ACC112 (cell line): ENCODE measurements at regions not wholly inside any gene's neighbourhood (a gene's known extent, or its start where the extent isn't known, plus 50 kb on each side); places are given as distances from the start of the nearest gene placed in this dataset.
"Not testable (repeated sequence)": the region's sequence is repeated elsewhere in the genome, so short reads cannot be mapped to it uniquely, and the experiment has no call there.

ENCODE experiments used
- H2AFZ ChIP-seq: fragments of 200-600 bp; sonication (generic); one replicate; pipeline ENCODE4 v1.6.0; 2017; ENCODE audit warnings: antibody characterized with exemption, low read length; ENCODE audit not compliant: unreplicated experiment
- H3K27ac ChIP-seq: fragments of 200-600 bp; sonication (generic); 2 replicates; pipeline ENCODE4 v1.5.1; 2014; ENCODE audit warnings: low read depth, mild to moderate bottlenecking, antibody characterized with exemption, low read length, moderate library complexity
- H3K27me3 ChIP-seq: fragments of 200-600 bp; sonication (generic); 2 replicates; pipeline ENCODE4 v1.6.1; 2014; ENCODE audit warnings: mild to moderate bottlenecking, antibody characterized with exemption, low read length, moderate library complexity, mixed read lengths; ENCODE audit not compliant: insufficient read depth
- H3K36me3 ChIP-seq: fragments of 200-600 bp; sonication (generic); 2 replicates; pipeline ENCODE4 v1.6.1; 2016; ENCODE audit warnings: mild to moderate bottlenecking, antibody characterized with exemption, low read length, moderate library complexity, mixed read lengths; ENCODE audit not compliant: insufficient read depth
- H3K4me1 ChIP-seq: fragments of 200-600 bp; sonication (generic); one replicate; pipeline ENCODE4 v1.6.1; 2016; ENCODE audit warnings: low read length, mixed read lengths; ENCODE audit not compliant: insufficient read depth, unreplicated experiment, control insufficient read depth
- H3K4me3 ChIP-seq: fragments of 200-600 bp; sonication (generic); 2 replicates; pipeline ENCODE4 v1.5.1; 2014; ENCODE audit warnings: mild to moderate bottlenecking, low read depth, low read length
- H3K79me2 ChIP-seq: fragments of 200-600 bp; sonication (generic); one replicate; pipeline ENCODE4 v1.6.0; 2016; ENCODE audit warnings: low read length; ENCODE audit not compliant: control insufficient read depth, unreplicated experiment, insufficient read depth

DNA sequence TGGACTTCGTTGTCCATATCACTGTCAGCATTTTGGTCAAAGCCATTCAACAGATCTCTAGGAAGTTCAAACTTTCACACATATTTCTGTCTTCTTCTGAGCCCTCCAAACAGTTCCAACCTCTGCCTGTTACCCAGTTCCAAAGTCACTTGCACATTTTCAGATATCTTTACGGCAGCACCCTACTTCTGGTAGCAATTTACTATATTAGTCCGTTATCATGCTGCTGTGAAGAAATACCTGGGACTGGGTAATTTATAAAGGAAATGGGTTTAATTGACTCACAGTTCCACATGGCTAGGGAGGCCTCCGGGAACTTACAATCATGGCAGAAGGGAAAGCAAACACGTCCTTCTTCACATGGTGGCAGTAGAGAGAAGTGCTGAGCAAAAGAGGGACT is 60.6 kb upstream of the HGFAC start:
- H3K27me3 ChIP-seq, H3K4me1 ChIP-seq, H3K36me3 ChIP-seq, H3K4me3 ChIP-seq, H3K79me2 ChIP-seq, H2AFZ ChIP-seq, H3K27ac ChIP-seq: not testable (repeated sequence)

GRCh38 chr4:3382251-3382650 is 59.5 kb upstream of the HGFAC start:
- no peaks in the 10 kb centered on the region for H3K27me3 ChIP-seq
- H3K27ac ChIP-seq, result no peak overlapping the region
- H3K79me2 ChIP-seq, result no peaks in the 10 kb centered on the region
- no peak overlapping the region for H3K4me3 ChIP-seq
- H3K36me3 ChIP-seq, result 0 out of 2 replicates have a peak, but pooled peaks cover 3% of the 10 kb centered on the region
- H2AFZ ChIP-seq, result no peak overlapping the region
- H3K4me1 ChIP-seq, result peaks cover 3% of the 10 kb centered on the region

DNA sequence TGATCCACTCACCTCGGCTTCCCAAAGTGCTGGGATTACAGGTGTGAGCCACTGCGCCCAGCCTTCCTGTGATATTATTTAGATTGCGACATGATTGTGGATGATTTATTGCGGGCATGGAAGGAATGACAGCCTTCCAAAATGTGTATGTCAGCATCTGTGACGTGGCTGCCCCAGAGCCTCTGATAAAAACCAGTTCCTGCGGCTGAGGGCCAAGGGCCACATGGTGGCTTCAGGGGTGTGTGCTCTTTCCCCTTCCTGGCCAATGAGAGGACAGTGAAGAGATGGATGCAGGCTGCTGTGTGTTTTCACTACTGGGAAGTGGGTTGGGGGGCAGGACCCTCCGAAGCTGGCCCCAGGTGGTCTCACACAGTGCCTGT is 57.4 kb upstream of the HGFAC start:
- Histone ChIP-seq H3K27me3 (no peaks in the 10 kb centered on the region), H3K36me3 (no peaks in the 10 kb centered on the region), H3K79me2 (no peaks in the 10 kb centered on the region), H3K4me3 (no peak overlapping the region), H2AFZ (no peak overlapping the region), H3K4me1 (peaks cover 14% of the 10 kb centered on the region), H3K27ac (no peak overlapping the region)

GRCh38 chr4:3384771-3385710 is 56.7 kb upstream of the HGFAC start:
- H3K27me3 ChIP-seq, result no peaks in the 10 kb centered on the region
- no peak overlapping the region for H3K4me3 ChIP-seq
- no peaks in the 10 kb centered on the region for H3K79me2 ChIP-seq
- H2AFZ ChIP-seq, result no peak overlapping the region
- peaks cover 17% of the 10 kb centered on the region for H3K4me1 ChIP-seq
- no peaks in the 10 kb centered on the region for H3K36me3 ChIP-seq
- no peak overlapping the region for H3K27ac ChIP-seq

DNA sequence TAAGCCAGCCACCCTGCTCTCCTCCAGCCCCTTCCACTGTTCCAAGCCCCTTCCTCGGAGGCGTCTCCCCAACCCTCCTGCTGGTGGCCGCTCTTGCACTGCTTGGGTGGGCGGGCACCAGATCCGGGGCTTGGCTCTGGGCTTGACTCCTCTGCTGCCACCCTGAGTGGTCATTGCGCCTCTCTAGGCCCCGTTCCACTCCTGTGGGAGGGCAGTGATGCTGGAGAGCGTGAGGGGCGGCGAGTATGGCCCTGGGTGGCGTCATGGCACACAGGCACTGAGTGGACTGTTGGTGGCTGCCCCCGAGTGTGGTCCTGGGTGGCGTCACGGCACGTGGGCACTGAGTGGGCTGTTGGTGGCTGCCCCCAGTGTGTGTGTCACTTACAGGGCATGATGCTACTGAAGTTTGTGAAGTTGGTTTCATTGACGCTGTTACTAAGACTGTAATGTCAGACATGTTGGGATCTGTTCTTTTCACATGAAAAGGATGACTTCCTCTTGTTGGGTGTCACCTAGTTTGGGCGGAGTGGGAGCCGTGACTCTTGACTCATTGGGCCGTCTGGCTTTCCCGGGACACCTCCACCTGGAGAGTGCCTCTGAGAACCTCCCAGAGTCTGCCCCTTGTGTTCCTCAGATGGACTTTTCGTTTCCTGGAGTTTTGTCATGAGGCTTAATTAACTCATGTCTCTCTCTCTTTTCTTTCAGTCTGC is 55.9 kb upstream of the HGFAC start:
- Histone ChIP-seq H3K27ac (no peak overlapping the region), H3K27me3 (no peaks in the 10 kb centered on the region), H3K4me3 (no peak overlapping the region), H2AFZ (no peak overlapping the region), H3K36me3 (no peaks in the 10 kb centered on the region), H3K79me2 (no peaks in the 10 kb centered on the region), H3K4me1 (peaks cover 17% of the 10 kb centered on the region)

- no peak overlapping the region for H3K4me3 ChIP-seq
- no peak overlapping the region for H3K27ac ChIP-seq
- no peaks in the 10 kb centered on the region for H3K27me3 ChIP-seq
- H3K79me2 ChIP-seq, result no peaks in the 10 kb centered on the region
- H2AFZ ChIP-seq, result no peak overlapping the region
- H3K36me3 ChIP-seq, result no peaks in the 10 kb centered on the region
- H3K4me1 ChIP-seq, result peaks cover 17% of the 10 kb centered on the region
Observed at GRCh38 chr4:3386526-3386925, 55.2 kb upstream of the HGFAC start.

DNA sequence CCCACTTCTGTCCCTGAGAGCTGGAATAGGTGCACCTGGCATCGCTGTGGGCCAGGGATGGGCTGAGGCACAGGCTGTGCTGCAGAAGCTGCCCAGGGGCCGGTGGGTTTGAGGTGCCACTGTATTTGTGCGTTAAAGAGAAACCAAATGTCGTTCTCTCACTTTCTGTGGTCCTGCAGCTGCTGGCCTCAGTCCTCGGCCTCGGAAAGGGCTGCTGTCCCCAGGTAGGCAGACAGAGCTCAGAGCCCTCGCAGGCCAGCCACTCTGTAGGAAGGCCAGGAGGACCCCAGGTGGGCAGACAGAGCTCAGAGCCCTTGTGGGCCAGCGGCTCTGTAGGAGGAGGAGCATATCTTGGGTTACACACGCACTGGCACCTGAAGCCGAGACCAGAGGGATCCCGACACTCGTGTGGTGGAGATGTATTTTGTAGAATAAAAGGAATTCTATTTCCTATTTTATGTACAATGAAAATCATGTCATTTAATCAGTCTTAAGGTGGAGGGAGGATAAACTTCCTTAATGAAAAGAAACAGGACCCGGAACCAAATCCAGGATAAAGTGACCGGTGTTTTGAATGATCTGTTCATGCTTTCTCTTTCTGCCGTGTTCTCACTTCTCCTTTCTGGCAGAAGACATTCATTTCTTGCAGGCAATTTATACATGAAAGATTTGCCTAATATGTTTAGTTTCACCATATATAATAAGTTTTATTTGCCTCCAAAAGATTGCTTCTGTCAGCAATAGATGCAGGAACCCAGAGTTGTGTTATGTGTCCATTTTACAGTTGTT is 54.4 kb upstream of the HGFAC start:
- H3K4me3 ChIP-seq, result peak overlapping the region; percentile 66
- H3K36me3 ChIP-seq, result no peaks in the 10 kb centered on the region
- no peaks in the 10 kb centered on the region for H3K79me2 ChIP-seq
- H2AFZ ChIP-seq, result peak overlapping the region; percentile 88
- peaks cover 17% of the 10 kb centered on the region for H3K4me1 ChIP-seq
- H3K27ac ChIP-seq, result peak overlapping the region; percentile 33
- no peaks in the 10 kb centered on the region for H3K27me3 ChIP-seq

DNA sequence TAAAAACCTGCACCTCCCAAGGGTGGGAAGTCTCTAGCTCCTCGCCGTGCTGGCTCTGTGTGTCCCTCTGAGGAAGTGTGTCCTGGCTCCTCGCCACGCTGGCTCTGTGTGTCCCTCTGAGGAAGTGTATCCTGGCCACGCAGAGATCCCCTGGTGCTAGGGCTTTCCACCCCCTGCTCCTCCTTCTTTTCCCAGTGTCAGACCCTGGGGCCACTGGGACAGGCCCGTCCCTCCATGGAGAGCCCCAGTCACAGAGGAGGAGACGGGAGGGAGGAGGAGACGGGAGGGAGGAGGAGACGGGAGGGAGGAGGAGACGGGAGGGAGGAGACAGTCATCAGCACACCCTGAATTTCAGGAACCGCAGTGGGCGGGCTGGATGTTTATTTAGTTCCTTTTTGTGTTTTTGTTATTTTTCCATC is 53.8 kb upstream of the HGFAC start:
- peak overlapping the region; percentile 66 for H3K4me3 ChIP-seq
- no peaks in the 10 kb centered on the region for H3K79me2 ChIP-seq
- peaks cover 17% of the 10 kb centered on the region for H3K4me1 ChIP-seq
- H3K27ac ChIP-seq, result peak overlapping the region; percentile 79
- H2AFZ ChIP-seq, result peak overlapping the region; percentile 88
- H3K27me3 ChIP-seq, result no peaks in the 10 kb centered on the region
- H3K36me3 ChIP-seq, result no peaks in the 10 kb centered on the region

DNA sequence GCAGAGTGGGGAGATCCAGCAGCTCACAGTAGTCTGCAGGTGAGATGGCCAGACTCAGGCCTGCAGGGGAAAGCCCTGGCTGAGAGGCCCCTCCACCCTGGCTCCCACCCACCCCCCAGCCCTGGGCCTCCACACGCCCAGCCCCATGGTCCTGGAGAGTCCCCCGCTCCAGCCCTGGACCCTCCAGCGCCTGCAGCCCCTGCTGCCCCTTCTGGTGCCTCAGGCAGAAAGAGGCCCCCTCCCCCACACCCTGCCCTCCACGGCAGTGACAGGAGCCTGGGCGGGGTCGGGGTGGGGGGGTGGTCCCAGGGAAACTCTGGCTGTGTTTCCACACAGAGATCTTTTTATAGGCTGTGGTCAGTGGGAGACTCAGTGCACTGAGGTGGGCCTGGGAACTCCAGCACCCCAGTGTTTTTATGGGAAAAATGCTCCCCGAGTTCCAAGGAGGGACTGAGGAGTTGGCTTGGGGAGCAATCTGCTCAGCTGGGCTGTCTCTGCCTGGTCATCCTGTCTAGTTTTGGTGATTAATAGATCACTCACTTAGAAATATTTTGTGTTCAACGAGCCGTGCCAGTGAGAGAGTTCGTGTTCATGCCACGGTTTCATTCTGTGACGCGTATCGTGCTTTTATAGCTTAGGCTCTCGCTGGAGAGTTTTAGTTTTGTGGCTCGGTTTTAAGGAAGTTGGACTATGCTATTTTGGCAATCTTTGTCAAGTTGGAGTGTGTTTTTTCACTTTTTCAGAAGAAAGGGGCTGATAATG is 53.1 kb upstream of the HGFAC start:
- H3K27ac ChIP-seq, result peak overlapping the region; percentile 79
- H3K27me3 ChIP-seq, result no peaks in the 10 kb centered on the region
- peaks cover 17% of the 10 kb centered on the region for H3K4me1 ChIP-seq
- H3K36me3 ChIP-seq, result no peaks in the 10 kb centered on the region
- peak overlapping the region; percentile 88 for H2AFZ ChIP-seq
- H3K79me2 ChIP-seq, result no peaks in the 10 kb centered on the region
- H3K4me3 ChIP-seq, result peak overlapping the region; percentile 66
